HCT116 (cell line): ENCODE measurements at regions not wholly inside any gene's neighbourhood (a gene's known extent, or its start where the extent isn't known, plus 50 kb on each side); places are given as distances from the start of the nearest gene placed in this dataset.
A peak's percentile ranks its signal among the peaks of the same experiment; 100 is the strongest.

Experiments used
- CBX3 ChIP-seq: IDR thresholded peaks from 2 replicates; pipeline ENCODE4 v1.6.1; 2012; ENCODE audit warnings: low read depth
- CEBPB ChIP-seq: IDR thresholded peaks from 2 replicates; pipeline ENCODE4 v1.6.1; 2012; ENCODE audit warnings: low read depth
- CTCF ChIP-seq, 3 experiments: fragments of 200-600 bp in 1 of 3; sonication (generic) in 1 of 3; IDR thresholded peaks in 2 of 3; conservative IDR thresholded peaks in 1 of 3; 2 replicates each; pipeline ENCODE4 v1.5.1; 2012 to 2017; ENCODE audit warnings: low read depth in 2 of 3, low read length in 2 of 3, antibody characterized with exemption in 1 of 3, borderline replicate concordance in 1 of 3, control low read depth in 1 of 3, mild to moderate bottlenecking in 1 of 3, mixed read lengths in 1 of 3, mixed run types in 1 of 3, moderate library complexity in 1 of 3; ENCODE audit not compliant: insufficient read depth in 1 of 3
- EZH2phosphoT487 ChIP-seq: fragments of 200-600 bp; IDR thresholded peaks from 2 replicates; pipeline ENCODE4 v1.6.1; 2018; ENCODE audit warnings: antibody characterized with exemption, borderline replicate concordance
- FOSL1 ChIP-seq: IDR thresholded peaks from 2 replicates; pipeline ENCODE4 v1.6.1; 2012; ENCODE audit warnings: low read depth
- JUND ChIP-seq: IDR thresholded peaks from 2 replicates; pipeline ENCODE4 v1.6.1; 2012
- MAX ChIP-seq: IDR thresholded peaks from 2 replicates; pipeline ENCODE4 v1.6.1; 2012
- POLR2A ChIP-seq: IDR thresholded peaks from 2 replicates; pipeline ENCODE4 v1.7.0; 2011; ENCODE audit warnings: borderline replicate concordance; ENCODE audit not compliant: insufficient read depth, insufficient read length; ENCODE audit errors: extremely low read depth
- POLR2AphosphoS5 ChIP-seq: IDR thresholded peaks from 2 replicates; pipeline ENCODE4 v1.6.1; 2011; ENCODE audit warnings: mild to moderate bottlenecking, low read depth, low read length, moderate library complexity
- SIN3A ChIP-seq: IDR thresholded peaks from 2 replicates; pipeline ENCODE4 v1.6.1; 2012; ENCODE audit warnings: low read depth
- SP1 ChIP-seq: IDR thresholded peaks from 2 replicates; pipeline ENCODE4 v1.6.1; 2012; ENCODE audit warnings: low read depth
- TCF7L2 ChIP-seq: IDR thresholded peaks from 2 replicates; pipeline ENCODE4 v1.7.0; 2011; ENCODE audit warnings: borderline replicate concordance, inconsistent platforms; ENCODE audit not compliant: insufficient read depth, insufficient read length; ENCODE audit errors: extremely low read depth
- TF ChIP-seq, protein P1 (sequence below): IDR thresholded peaks from 2 replicates; pipeline ENCODE4 v1.6.1; 2012

GRCh38 chr10:3668276-3668965 lies 116.6 kb downstream of the KLF6 start:
- TF ChIP-seq CTCF (IDR thresholded peaks at IDR 0.05 in 2 of 3, conservative IDR thresholded peaks at IDR 0.05 in 1 of 3; ENCODE audit: borderline replicate concordance in 1 of 3, insufficient read depth in 1 of 3, low read depth in 2 of 3, low read length in 2 of 3) (no peak), FOSL1 (no peak), MAX (no peak), CEBPB (peak; percentile 53; the same call in 1 of the 2 replicates), POLR2A (no peak), SP1 (no peak), TCF7L2 (no peak), CBX3 (no peak), SIN3A (no peak), JUND (no peak), EZH2phosphoT487 (no peak), POLR2AphosphoS5 (no peak)
- TF ChIP-seq, protein P1, sequence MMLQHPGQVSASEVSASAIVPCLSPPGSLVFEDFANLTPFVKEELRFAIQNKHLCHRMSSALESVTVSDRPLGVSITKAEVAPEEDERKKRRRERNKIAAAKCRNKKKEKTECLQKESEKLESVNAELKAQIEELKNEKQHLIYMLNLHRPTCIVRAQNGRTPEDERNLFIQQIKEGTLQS = no peak
